HG03175 (cell line): ENCODE measurements at regions not wholly inside any gene's neighbourhood (a gene's known extent, or its start where the extent isn't known, plus 50 kb on each side); places are given as distances from the start of the nearest gene placed in this dataset.

Experiments
- ATAC-seq: cut with Tn5 transposase; IDR thresholded peaks from one replicate; pipeline ENCODE4 v1.9.1; 2021; ENCODE audit warnings: mild to moderate bottlenecking, moderate library complexity; ENCODE audit not compliant: unreplicated experiment

DNA sequence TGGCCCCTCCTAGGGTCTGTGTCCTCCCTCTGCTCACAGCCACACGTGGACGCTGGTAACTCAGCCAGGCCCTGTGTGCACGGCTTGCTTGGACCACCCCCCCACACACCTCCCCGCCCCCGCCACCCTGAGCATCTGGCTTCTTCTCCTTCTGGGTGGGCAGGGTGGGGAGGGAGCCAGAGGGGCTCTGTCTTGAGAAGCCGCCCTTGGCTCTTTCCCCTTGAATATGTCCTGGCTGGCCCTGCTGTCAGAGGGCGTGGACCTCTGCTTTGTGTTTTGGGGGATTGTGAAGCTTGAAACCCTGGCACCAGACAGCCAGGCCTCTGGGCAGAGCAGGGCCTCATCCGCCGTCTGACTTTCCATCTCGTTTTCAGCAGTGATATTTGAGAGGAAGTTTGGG, 72.1 kb downstream of the GLI2 start:
- ATAC-seq: no peak

DNA sequence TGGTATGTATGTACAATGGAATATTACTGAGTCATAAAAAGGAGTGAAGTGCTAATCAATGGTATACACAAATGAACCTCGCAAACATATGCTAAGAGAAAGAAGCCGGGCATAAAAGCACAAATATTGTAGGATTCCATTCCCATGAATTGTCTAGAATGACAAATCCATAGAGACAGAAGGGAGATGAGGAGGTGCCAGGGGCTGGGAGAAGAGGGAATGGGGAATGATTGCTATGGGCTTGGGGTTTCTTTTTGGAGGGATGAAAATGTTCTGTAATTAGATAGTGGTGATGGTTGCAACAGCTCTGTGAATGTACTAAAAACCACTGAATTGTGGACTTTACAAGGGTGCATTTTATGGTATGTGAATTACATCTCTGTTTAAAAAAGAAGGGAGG, 73.5 kb downstream of the GLI2 start:
- no peak for ATAC-seq

DNA sequence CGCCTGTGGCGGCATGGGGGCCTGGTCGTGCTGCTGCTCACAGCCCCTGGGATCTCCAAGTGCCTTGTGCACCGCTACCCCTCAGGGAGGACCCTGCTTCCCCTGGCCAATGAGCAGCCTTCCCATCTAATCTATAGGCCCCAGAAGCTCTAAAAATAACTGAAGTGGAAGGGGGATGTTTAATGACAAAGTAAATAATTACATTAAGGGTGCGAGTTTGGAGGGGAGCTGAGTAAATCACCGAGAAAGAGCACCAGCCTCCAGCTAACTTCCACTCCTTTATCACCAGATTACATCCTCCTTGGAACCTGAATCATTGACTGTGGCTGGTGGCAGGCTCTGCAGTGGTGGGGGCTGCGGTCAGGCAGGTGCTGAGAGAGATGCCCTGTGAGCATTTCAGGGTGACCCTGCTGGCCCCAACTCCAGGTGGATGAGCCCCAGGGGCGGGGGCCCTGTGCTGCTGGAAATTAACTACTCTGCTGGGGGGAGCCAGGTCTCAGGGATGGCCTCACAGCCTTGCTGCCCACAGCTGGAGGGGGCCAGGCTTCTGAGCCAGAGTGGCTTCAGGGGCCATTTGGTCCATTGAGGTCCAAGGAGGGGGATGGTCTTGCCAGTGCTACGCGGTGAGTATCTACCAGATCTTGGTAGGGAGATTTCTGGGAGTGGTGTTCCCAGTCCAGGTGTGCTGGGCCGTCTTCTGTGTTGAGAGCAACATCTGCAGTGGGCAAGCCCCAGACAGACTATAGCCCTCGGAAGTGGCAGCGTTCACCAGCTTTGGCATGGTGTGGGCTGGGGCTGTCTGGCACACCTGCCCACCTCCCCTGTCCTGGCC, 74.2 kb downstream of the GLI2 start:
- ATAC-seq: no peak

DNA sequence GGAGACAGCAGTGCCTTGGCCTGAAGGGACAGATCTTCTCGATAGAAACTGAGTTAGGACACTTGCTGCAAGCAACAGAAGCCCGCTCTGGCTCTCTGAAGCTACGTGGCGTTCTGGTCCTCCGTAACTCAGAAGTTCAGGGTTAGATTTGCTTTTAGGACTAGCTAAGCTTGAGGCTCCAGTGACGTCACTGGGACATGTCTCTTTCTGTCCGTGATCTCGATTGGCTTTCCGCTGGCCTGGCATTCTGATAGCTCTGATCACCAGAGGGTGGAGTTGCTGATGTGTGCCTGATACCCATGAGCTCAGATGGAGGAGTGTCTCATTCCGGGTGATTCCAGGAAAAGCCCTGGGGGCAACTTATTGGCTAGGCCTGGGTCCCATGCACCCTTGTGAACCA, 75.0 kb downstream of the GLI2 start:
- no peak for ATAC-seq

DNA sequence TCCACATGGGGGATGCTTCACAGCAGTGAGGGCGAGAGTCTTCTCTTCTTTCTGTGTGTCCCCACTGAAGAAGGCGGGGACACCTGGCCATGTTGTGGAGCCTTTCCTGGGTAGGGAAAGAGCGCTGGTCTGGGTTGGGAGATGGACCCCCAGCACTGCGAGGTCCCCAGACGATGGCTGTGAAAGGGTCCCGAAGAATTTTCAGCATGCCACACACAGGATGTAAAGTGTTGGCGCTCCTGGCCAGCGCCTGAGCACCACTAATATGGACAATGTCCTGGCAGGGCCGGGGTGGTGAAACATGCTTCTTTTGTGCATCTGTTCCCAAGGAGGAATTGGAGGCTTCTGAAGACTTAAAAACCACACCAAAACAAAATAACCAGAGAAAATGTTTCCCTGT, 77.2 kb downstream of the GLI2 start:
- no peak for ATAC-seq

DNA sequence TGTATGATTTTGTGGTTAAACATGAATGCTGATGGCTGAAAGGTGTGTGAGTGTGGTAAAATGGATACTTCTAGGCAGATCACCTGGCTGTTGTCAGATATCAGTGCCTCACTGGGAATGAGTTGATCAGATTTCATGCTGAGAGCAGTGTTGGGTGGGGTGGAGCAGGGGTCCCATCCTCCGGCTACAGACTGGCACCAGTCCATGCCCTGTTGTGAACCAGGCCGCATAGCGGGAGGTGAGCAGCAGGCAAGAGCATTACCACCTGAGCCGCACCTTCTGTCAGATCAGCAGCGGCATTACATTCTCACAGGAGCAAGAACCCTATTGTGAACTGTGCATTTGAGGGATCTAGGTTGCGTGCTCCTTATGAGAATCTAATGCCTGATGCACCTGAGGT, 78.7 kb downstream of the GLI2 start:
- ATAC-seq: no peak

- ATAC-seq: no peak
Observed at GRCh38 chr2:120815292-120815691, 79.6 kb downstream of the GLI2 start.

DNA sequence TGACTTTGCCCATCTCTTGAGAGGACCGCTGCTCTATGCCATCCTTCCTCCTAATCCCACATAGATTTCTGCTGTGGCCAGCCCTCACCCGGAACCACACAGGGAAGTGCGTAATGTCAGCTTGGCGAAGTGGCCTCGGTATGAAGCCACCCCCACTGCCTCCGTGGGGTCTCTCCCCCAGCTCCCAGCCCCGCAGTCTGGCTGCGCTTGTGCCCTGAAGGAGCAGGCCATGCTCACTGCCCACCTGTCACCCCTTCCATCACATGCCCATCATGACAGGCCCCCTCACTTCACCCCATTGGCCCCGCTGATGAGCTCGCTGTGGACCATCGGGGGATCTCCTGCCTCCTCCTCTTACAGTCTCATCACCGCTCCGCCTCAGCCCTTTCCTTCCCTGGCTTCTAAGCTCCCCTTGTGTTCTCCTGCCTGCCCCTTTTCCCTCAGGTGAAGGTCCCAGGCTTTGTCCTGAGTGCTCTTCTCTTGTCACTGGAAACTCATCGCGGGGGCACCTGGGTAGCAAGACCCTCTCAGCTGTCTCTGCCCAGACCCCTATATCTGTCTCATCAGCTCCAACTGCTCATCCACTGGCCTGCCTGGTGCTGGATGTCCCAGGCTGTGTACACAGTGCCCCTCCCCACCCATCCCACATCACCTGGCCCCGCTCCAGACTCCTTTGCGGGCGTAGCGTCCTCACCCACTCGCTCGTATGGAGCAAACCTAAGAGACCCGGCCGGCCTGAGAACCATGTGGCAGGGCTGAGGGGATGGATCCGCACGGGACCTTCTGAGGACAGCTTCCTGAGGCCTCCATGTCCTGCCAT, 81.7 kb downstream of the GLI2 start:
- no peak for ATAC-seq

DNA sequence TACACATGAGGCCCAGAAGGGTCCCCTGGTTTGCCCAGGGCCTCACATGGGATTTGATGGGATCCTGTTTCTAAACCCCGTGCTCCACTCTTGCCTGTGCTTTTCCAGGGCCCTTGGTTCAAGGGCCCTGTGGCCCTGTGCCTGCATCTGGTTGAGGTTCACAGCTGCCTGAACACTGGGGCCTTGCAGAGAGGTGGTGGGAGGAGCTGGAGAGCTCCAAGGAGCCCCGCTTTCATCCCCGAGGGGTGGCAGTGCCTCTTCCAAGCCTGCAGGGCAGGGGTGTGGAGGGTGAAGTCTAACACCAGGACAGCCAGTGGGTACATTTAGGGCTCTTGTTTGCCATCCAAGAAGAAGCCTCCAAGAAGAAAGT, 82.3 kb downstream of the GLI2 start:
- no peak for ATAC-seq

DNA sequence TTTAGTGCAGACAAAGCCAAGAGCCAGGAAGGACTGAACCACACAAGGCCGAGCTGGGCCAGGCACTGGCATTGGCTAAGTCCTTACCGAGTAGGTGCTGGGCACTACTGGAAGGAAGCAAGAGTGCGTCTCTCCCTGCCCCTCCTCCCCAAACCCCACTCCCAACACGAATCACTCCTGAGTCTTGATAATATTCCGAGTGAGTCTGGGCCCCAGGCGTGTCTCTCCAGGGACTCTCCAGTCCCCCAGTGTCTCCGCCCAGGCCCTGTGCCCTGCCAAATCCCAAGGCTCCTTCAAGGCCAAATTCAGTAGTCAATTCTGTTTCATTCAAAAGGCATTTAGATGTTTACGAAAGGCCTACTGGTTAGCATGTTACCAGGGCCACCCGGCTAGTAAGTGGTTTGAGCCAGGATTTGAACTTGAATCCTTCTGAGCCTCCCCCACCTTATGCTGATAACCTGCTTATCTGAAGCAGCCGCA, 82.8 kb downstream of the GLI2 start:
- ATAC-seq: no peak

GRCh38 chr2:120819720-120820210, 84.1 kb downstream of the GLI2 start:
- no peak for ATAC-seq

DNA sequence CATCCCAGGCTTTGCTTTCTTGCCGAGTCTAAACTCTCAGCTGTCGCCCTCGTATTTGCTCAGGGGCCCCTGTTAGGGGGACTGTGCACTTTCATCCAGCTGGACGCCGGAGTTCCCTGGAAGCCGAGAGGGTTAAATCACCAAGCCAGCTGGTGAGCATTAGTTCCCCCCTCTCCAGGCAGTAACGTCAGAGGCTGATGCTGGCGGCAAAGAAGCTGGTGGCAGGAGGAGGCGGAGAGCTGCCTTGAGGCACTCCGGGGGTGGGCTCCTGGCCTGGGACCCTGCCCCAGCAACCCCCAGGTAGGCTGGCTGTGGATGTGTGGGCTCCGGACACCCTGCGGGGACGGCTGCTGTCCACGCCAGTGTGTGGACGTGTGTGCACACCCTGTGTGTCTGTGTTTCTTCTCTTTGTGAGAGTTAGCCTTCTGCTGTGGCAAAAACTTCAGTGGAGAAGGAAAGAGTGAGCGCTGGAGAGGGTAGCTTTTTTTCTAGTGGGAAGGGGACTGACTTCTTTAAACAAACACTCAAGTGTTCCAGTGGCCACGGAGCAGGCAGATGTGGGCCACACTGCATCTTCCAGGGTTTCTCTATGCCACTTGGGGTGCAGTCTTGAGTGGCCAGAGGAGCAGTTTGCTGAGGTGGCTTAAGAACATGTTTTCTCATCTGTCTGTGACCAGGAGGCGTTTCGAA, 84.7 kb downstream of the GLI2 start:
- no peak for ATAC-seq

GRCh38 chr2:120820953-120821279, 85.2 kb downstream of the GLI2 start:
- ATAC-seq: no peak

DNA sequence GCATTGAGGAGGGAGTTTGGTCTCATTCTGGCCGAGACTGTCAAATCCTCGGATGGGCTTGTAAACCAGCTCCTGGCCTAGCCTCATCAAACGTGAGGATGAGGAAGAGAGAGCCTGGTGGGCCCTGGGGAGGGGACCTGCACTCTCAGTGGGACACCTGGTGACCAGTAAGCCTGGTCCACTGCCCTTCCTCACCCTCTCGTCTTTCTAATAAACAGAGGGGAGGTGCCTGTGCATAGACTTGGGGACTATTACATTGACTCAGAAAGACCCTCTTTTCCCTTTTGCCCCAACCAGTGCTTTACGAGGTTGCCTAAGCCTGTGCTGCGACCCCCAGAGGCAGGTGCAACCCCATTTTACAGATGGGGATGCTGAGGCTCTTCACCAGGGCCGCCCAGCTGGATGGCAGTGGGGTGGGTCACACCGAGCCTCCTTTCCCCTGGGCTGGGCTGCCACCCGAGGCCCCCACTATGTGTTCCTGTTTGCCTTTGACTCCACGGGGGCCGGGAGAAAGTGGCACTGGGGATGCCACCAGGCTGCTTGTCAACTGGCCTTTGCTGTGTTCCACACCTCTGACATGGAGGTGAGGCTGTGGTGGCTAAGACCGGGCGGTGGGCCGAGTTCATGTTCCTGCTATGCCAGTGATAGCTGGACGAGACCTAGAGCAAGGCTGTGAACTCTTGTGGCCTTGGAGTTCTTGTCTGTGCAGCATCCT, 85.9 kb downstream of the GLI2 start:
- ATAC-seq: no peak

- ATAC-seq: no peak
Observed at GRCh38 chr2:120822933-120823332, 87.3 kb downstream of the GLI2 start.

- ATAC-seq: no peak
Observed at GRCh38 chr2:120823551-120823950, 87.9 kb downstream of the GLI2 start.

- no peak for ATAC-seq
Observed at GRCh38 chr2:120824246-120824645, 88.6 kb downstream of the GLI2 start.

DNA sequence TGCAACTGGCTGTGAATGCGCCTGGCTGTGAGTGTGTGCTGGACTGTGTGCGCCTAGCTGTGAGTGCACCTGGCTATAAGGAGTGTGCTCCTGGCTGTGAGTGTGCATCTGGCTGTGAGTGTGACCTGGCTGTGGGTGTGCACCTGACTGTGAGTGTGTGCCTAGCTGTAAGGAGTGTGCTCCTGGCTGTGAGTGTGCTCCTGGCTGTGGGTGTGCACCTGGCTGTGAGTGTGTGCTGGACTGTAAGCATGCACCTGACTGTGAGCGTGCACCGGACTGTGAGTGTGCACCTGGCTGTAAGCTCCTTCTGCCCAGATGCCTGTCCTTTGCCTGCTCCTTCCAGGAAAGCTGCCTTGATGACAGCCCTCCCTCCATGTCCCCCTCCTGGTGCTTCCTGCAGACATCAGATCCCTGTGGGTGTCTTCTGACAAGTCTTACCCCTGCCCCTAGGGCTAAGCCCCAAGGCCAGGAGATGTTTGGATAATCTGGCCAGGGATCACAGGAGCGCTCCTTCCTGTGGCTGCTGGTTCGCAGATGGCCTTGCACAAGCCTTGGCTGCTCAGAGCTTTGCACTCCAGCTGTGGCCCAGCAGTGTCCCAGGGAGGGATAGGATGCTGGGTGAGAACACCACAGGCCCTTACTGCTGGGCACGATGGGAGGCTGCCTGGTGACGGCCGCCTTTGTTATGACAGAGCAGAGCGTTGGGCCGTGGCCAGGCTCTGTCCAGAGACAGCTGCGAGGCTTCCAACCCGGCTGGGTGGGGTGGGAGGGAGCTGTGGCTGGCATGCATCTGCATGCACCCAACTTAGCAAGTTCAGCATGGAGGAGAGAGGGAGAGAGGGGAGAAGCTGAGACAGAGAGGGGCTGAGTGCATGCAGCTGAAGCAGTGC, 89.9 kb downstream of the GLI2 start:
- no peak for ATAC-seq

- no peak for ATAC-seq
Observed at GRCh38 chr2:120826260-120826648, 90.6 kb downstream of the GLI2 start.
